MV-4-11 (cell line): ENCODE measurements at regions not wholly inside any gene's neighbourhood (a gene's known extent, or its start where the extent isn't known, plus 50 kb on each side); places are given as distances from the start of the nearest gene placed in this dataset.
"Not testable (repeated sequence)": the region's sequence is repeated elsewhere in the genome, so short reads cannot be mapped to it uniquely, and the experiment has no call there.

ENCODE experiments used
- DNase-seq: peaks from one replicate; lab custom pipeline; 2025; lab: John Stamatoyannopoulos, UW

DNA sequence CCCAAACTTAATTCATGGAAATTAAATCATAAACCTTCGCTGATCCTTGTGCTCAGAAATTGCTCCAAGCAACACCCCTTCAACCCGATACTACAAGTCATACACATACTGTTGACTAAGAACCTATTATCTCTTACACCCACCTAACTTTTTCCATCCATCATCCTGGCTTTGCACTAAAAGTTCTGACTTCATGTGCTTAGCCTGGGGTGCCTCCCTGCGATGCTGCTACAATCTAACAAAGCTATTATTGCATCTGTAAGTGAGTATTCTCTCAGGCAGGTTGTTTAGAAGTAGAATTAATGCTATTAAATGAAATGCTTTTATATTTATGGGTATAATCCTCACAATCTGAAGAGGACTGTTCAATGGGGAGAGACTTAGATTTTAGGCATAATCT lies 619.8 kb downstream of the CCDC85A start:
- no peak for DNase-seq

DNA sequence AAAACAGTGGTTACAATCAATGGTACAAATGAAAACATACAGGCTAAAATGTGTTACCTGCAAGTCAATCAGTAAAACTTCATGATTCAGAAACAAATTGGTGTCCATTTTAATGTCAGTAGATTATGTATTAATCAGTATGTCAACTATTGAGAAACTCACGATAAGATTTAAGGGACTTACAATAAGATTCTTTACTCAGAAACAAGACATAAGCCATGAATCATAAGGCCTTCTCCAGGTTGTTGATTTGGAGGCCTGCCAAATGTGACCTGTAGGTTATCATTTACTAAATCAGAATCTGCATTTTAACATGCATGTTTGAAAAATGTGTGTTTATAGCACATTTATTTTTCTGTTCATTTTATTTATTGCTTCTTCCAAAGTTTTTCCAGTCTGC lies 623.1 kb downstream of the CCDC85A start:
- no peak for DNase-seq

DNA sequence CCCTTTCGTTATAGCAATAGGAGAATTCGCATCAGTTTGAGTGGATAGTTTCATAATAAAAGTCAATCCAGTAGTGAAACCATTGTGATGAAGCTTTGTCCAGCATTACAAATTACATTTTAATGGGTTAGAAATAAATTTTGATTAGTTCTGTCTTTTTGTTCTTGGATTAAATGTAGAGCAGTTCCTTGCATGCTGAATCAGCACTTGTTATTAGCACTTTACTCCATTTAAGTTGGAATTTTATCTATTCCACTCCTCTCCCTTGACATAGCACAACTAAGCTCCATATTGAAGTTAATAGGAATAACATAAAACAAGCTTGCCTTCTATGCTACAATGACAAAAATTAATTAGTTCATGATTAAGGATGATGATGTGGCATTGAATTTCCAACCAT lies 624.1 kb downstream of the CCDC85A start:
- DNase-seq: no peak

GRCh38 chr2:56811401-56811800 lies 627.6 kb downstream of the CCDC85A start:
- no peak for DNase-seq

GRCh38 chr2:56812432-56812831 lies 628.6 kb downstream of the CCDC85A start:
- DNase-seq: no peak

GRCh38 chr2:56813490-56813889 lies 629.7 kb downstream of the CCDC85A start:
- no peak for DNase-seq

DNA sequence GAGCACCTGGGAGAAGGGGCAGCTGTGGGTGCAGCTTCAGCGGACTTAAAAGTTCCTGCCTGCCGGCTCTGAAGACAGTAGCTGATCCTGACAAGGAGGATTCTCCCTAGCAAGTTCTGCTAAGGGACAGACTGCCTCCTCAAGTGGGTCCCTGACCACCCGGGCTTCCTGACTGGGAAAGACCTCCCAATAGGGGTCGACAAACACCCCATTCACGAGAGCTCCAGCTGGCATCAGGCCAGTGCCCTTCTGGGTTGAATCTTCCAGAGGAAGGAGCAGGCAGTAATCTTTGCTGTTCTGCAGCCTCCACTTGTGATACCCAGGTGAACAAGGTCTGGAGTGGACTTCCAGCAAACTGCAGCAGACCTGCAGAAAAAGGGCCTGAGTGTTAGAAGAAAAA lies 632.9 kb downstream of the CCDC85A start:
- DNase-seq: no peak

- no peak for DNase-seq
These were observed 648.0 kb downstream of the CCDC85A start for GRCh38 chr2:56831780-56832179.

DNA sequence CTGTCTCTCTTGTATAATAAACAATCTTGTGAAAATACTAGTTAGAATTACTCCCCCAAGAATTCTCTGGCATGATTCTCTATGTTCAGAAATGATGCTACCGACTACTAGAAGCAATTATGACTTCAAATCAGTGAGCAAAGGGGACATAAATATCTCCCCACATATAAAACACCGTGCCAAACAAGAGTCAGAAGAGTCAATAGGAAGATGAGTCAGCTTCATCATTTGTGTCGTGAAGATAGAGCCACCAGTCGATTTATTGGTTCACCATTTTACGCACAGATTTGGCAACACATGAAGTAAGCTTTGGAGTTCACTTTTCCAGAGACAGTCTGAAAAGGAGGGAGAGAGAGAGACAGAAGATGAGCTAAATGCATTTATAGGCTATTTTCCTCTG lies 650.9 kb downstream of the CCDC85A start:
- no peak for DNase-seq

- DNase-seq: not testable (repeated sequence)
These were observed 656.2 kb downstream of the CCDC85A start for GRCh38 chr2:56840009-56840408.

- no peak for DNase-seq
These were observed 677.2 kb downstream of the CCDC85A start for GRCh38 chr2:56860991-56861390.

- DNase-seq: no peak
These were observed 687.9 kb downstream of the CCDC85A start for GRCh38 chr2:56871644-56872043.

DNA sequence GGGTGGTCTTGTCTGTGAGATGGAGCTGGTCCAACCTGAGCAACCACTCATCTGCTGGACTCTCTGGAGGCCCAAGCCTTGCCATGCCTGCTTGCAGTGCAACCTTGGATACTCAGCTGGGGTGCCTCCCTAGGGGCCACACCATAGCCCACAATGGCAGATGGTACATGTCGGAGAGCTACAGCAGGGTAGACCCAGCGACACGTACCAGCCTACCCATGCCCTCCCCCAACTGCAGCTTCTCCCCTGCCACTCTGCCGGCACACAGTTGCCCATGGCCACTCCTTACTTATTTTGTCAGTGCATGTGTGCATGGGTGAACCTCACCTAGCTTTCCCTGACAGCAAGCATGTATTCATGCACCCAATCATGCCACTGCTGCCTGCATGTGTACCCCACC lies 690.9 kb downstream of the CCDC85A start:
- DNase-seq: no peak

GRCh38 chr2:56889738-56890137 lies 705.9 kb downstream of the CCDC85A start:
- DNase-seq: no peak

- DNase-seq: no peak
These were observed 708.6 kb downstream of the CCDC85A start for GRCh38 chr2:56892382-56892781.

DNA sequence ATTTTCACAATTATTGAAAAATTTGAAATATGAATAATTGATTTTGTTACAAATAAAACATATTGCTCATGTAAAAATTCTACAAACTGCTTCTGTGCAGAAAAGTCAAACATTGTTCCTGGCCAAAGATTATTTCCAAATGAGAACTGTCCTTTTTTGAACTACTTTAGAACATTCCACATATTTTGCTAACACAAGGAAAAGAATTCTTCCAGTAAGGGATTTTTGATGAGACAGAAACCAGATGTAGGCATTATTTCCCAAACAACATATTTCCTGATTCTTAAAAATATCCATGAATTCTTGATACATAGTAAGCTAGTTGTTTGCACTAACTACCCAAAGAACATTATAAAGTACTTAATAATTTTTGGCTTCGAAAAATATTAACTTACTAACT lies 715.2 kb downstream of the CCDC85A start:
- DNase-seq: no peak

- DNase-seq: no peak
These were observed 728.7 kb downstream of the CCDC85A start for GRCh38 chr2:56912490-56912889.

- no peak for DNase-seq
These were observed 735.0 kb downstream of the CCDC85A start for GRCh38 chr2:56918790-56919189.

- DNase-seq: no peak
These were observed 750.2 kb downstream of the CCDC85A start for GRCh38 chr2:56933976-56934375.

- DNase-seq: no peak
These were observed 751.1 kb downstream of the CCDC85A start for GRCh38 chr2:56934866-56935265.

DNA sequence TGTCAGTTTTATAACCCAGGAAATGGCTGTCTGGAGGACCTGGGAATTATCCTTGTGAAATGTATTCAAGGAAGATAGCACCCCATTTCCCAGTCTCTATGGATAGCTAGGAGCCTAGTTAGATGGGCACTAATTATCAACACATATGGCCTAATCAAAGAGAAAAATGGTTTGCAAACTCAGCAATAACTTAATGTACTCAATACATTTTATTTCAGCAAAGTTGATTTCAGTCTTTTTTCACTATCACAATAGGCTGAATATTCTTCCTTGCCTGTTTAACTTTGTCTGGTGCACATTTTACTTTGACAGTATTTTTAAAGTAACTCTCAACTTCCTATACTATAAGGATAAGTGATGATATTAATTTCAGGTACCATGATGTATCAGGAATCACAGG lies 756.3 kb downstream of the CCDC85A start:
- DNase-seq: no peak

GRCh38 chr2:56952871-56953270 lies 769.1 kb downstream of the CCDC85A start:
- DNase-seq: no peak

GRCh38 chr2:56960581-56960980 lies 776.8 kb downstream of the CCDC85A start:
- no peak for DNase-seq

GRCh38 chr2:56962673-56963072 lies 778.9 kb downstream of the CCDC85A start:
- no peak for DNase-seq

DNA sequence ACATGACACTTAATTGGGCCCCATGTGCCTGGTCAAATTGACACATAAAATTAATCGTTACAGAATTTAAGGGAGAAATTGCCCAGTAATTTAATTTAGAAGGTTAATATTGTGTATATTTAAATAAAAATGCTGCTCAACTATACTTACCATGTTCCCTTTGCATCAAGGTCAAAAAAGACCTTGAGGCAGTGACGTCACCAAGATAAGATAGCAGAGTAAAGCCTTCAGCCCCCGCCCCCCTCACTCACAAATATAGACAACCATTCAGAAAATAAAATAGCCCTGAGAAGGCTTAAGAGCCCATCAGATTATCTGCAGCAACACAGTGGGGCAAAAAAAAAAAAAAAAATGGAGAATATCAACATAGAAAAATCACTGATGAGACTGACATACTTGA lies 785.7 kb downstream of the CCDC85A start:
- no peak for DNase-seq
